ENCODE measurements at regions not wholly inside any gene's neighbourhood (a gene's known extent, or its start where the extent isn't known, plus 50 kb on each side); places are given as distances from the start of the nearest gene placed in this dataset.

GRCh38 chr5:135264451-135265440 lies 134.3 kb downstream of the MACROH2A1 start:
- Histone ChIP-seq H3K4me1 (ENCODE audit: control insufficient read depth, extremely low read depth, insufficient read depth, low read length) (peaks cover 20% of the 10 kb centered on the region), H4K20me1 (replicated peaks; ENCODE audit: control insufficient read depth, extremely low read depth, insufficient read depth, low read length) (no peaks in the 10 kb centered on the region), H3K79me2 (ENCODE audit: control insufficient read depth, insufficient read depth, low read length) (no peaks in the 10 kb centered on the region), H2AFZ (ENCODE audit: low read depth, low read length) (no peak overlapping the region), H3K27ac (ENCODE audit: insufficient read depth, low read depth, low read length) (no peak overlapping the region), H3K9ac (replicated peaks; ENCODE audit: extremely low read depth, insufficient read depth, low read length) (no peak overlapping the region), H3K36me3 (ENCODE audit: control insufficient read depth in 2 of 2, extremely low read depth in 1 of 2, insufficient read depth in 2 of 2, low read length in 2 of 2) (no peaks in the 10 kb centered on the region), H3K27me3 (ENCODE audit: control insufficient read depth in 2 of 2, insufficient read depth in 2 of 2, low read length in 2 of 2) (no peaks in the 10 kb centered on the region), H3K9me1 (replicated peaks; ENCODE audit: control insufficient read depth, extremely low read depth, insufficient read depth, low read length) (no peaks in the 10 kb centered on the region), H3K4me3 (replicated peaks in 1 of 3; ENCODE audit: insufficient read depth in 1 of 3, low read depth in 1 of 3, low read length in 3 of 3) (no peak overlapping the region), H3K4me2 (ENCODE audit: insufficient read depth, low read length) (no peak overlapping the region), H3K9me3 (replicated peaks; ENCODE audit: control insufficient read depth, insufficient read depth, low read length) (no peaks in the 10 kb centered on the region)
- DNase-seq (ENCODE audit: low read depth, low spot score) (peak; percentile 23), FAIRE-seq (no peak)
- TF ChIP-seq EZH2 (IDR thresholded peaks at IDR 0.05; ENCODE audit: borderline replicate concordance, low read depth, low read length, severe bottlenecking) (no peak), CTCF (IDR thresholded peaks at IDR 0.05; ENCODE audit: extremely low read depth in 1 of 2, insufficient read depth in 1 of 2, low read depth in 1 of 2, low read length in 2 of 2) (no peak), GATA2 (IDR thresholded peaks at IDR 0.05; ENCODE audit: insufficient read depth, insufficient read length, low read depth, low read length) (no peak), POLR2AphosphoS5 (IDR thresholded peaks at IDR 0.05; ENCODE audit: insufficient read depth, low read depth, low read length) (no peak), JUN (IDR thresholded peaks at IDR 0.05; ENCODE audit: borderline replicate concordance, insufficient read depth, insufficient read length, low read depth) (no peak), FOS (IDR thresholded peaks at IDR 0.05; ENCODE audit: borderline replicate concordance, insufficient read depth, low read length) (no peak), MAX (IDR thresholded peaks at IDR 0.05; ENCODE audit: insufficient read depth, insufficient read length) (no peak), MYC (IDR thresholded peaks at IDR 0.05; ENCODE audit: low read depth, low read length) (no peak), POLR2A (IDR thresholded peaks at IDR 0.05; ENCODE audit: low read depth, low read length) (no peak)
- POLR2A ChIA-PET = no interaction called here
- CTCF ChIA-PET = interaction anchor here (1.0 to 1.4 kb wide), 5 partner anchors 10 to 57 kb away, joined by 3 to 7 read pairs (median 3); no protein-coding TSS in a partner anchor
- BruUV-seq (replicated peaks) = no TSS peak
- dilution Hi-C loops (cut with MboI; ENCODE audit: extremely low pct_ligation_motif_present, low sequenced_read_pairs) (no loop called here), intact Hi-C loops (cut with micrococcal nuclease) (loop anchor here (1.0 to 5.0 kb wide), 3 partner anchors 17 to 133 kb away; partner anchors contain the start of gene MACROH2A1)
